OCI-LY7 (cell line): ENCODE measurements at regions not wholly inside any gene's neighbourhood (a gene's known extent, or its start where the extent isn't known, plus 50 kb on each side); places are given as distances from the start of the nearest gene placed in this dataset.

ENCODE experiments used
- BruUV-seq: library from RNA; stranded (reverse); fragments of 400-500 nt; replicated peaks from 2 replicates; lab custom pipeline; 2021; lab: Mats Ljungman, UMichigan
- CTCF ChIA-PET: fragments of 300-600 bp; sonication (Branson Sonifier 250); formaldehyde crosslinking; loops from one replicate; lab custom pipeline; 2022; ENCODE audit warnings: antibody characterized with exemption; ENCODE audit not compliant: unreplicated experiment; lab: Charles Lee
- POLR2A ChIA-PET: fragments of 300-600 bp; sonication (Branson Sonifier 250); formaldehyde crosslinking; loops from one replicate; lab custom pipeline; 2022; ENCODE audit warnings: antibody characterized with exemption; lab: Charles Lee
- DNase-seq: peaks from one replicate; pipeline ENCODE4 v3.0.0-alpha.2; 2015; ENCODE audit warnings: low spot score
- H2AFZ ChIP-seq: fragments of 200-600 bp; sonication (generic), shearing (Covaris generic); 2 replicates; pipeline ENCODE4 v1.6.1; 2014; ENCODE audit warnings: mild to moderate bottlenecking, antibody characterized with exemption, low read length, moderate library complexity
- H3K27ac ChIP-seq: fragments of 200-600 bp; sonication (generic); 2 replicates; pipeline ENCODE4 v1.5.1; 2014; ENCODE audit warnings: mixed run types, low read depth, mild to moderate bottlenecking, moderate library complexity, low read length, inconsistent platforms; ENCODE audit not compliant: poor library complexity, severe bottlenecking
- H3K36me3 ChIP-seq: fragments of 200-600 bp; sonication (generic); 2 replicates; pipeline ENCODE4 v1.6.1; 2014; ENCODE audit warnings: mild to moderate bottlenecking, antibody characterized with exemption, low read length, moderate library complexity, mixed read lengths; ENCODE audit not compliant: insufficient read depth
- H3K4me1 ChIP-seq: fragments of 200-600 bp; sonication (generic); 2 replicates; pipeline ENCODE4 v1.5.1; 2014; ENCODE audit warnings: mild to moderate bottlenecking, low read length; ENCODE audit not compliant: insufficient read depth, poor library complexity, severe bottlenecking
- H3K4me2 ChIP-seq: fragments of 200-600 bp; sonication (generic); 2 replicates; pipeline ENCODE4 v1.6.1; 2014; ENCODE audit warnings: mild to moderate bottlenecking, low read length
- H3K4me3 ChIP-seq: fragments of 200-600 bp; sonication (generic); 2 replicates; pipeline ENCODE4 v1.5.1; 2014; ENCODE audit warnings: mild to moderate bottlenecking, low read depth, low read length; ENCODE audit not compliant: poor library complexity, severe bottlenecking
- H3K79me2 ChIP-seq: fragments of 200-600 bp; sonication (generic); 2 replicates; pipeline ENCODE4 v1.6.1; 2016; ENCODE audit warnings: low read depth, mild to moderate bottlenecking, low read length, moderate library complexity, mixed read lengths; ENCODE audit not compliant: insufficient read depth
- H3K9me2 ChIP-seq: fragments of 200-600 bp; sonication (generic); 2 replicates; pipeline ENCODE4 v1.6.1; 2016; ENCODE audit warnings: mild to moderate bottlenecking, low read length, mixed read lengths; ENCODE audit not compliant: insufficient read depth
- H3K9me3 ChIP-seq: fragments of 200-600 bp; sonication (generic); 2 replicates; pipeline ENCODE4 v1.6.1; 2014; ENCODE audit warnings: mild to moderate bottlenecking, mixed run types, low read length, mixed read lengths
- H4K20me1 ChIP-seq: fragments of 200-600 bp; sonication (generic); 2 replicates; pipeline ENCODE4 v1.6.1; 2014; ENCODE audit warnings: mild to moderate bottlenecking, antibody characterized with exemption, low read length, moderate library complexity, mixed read lengths; ENCODE audit not compliant: insufficient read depth
- EZH2phosphoT487 ChIP-seq: fragments of 200-600 bp; sonication (generic); IDR thresholded peaks from 2 replicates; pipeline ENCODE4 v1.6.1; 2018; ENCODE audit warnings: low read depth, borderline replicate concordance, mild to moderate bottlenecking, mixed run types, antibody characterized with exemption, low read length, moderate library complexity, mixed read lengths
- intact Hi-C: fragments of 100-400 bp; cut with micrococcal nuclease; formaldehyde crosslinking; loops from one replicate; pipeline ENCODE4 v1.10.0; 2022; ENCODE audit not compliant: unreplicated experiment
- TF ChIP-seq, protein P1 (sequence below): fragments of 200-600 bp; sonication (generic); conservative IDR thresholded peaks from 2 replicates; pipeline ENCODE4 v1.5.1; 2014; ENCODE audit warnings: mild to moderate bottlenecking, antibody characterized with exemption, low read length, moderate library complexity, mixed read lengths

DNA sequence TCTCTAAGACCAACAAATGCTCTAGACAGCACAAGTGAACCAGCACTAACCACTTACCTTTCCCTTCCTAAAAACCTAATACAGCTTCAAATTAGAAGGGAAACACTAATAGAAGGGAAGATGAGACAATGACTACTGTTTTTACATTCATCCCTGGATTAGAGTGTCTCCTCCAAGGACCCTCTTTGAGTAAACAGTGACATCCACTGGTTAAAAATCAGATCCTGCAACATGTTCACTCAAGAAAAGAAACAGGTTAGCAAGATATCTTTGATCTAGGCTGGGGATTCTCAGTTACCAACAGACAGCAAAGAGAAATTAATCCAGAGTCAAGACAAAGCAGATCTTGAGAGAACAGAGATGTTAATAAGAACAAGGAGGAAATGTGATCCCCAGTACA, 177.7 kb upstream of the GHITM start:
- intact Hi-C loops: no loop called here
- H3K4me2 ChIP-seq: no peak overlapping the region
- H3K9me2 ChIP-seq: no peaks in the 10 kb centered on the region
- H3K36me3 ChIP-seq: no peaks in the 10 kb centered on the region
- H3K4me1 ChIP-seq: no peaks in the 10 kb centered on the region
- CTCF ChIA-PET: no interaction called here
- BruUV-seq: no TSS peak
- DNase-seq: no peak
- no peaks in the 10 kb centered on the region for H4K20me1 ChIP-seq
- H3K9me3 ChIP-seq: no peaks in the 10 kb centered on the region
- no peak for TF ChIP-seq EZH2phosphoT487
- TF ChIP-seq, protein P1, sequence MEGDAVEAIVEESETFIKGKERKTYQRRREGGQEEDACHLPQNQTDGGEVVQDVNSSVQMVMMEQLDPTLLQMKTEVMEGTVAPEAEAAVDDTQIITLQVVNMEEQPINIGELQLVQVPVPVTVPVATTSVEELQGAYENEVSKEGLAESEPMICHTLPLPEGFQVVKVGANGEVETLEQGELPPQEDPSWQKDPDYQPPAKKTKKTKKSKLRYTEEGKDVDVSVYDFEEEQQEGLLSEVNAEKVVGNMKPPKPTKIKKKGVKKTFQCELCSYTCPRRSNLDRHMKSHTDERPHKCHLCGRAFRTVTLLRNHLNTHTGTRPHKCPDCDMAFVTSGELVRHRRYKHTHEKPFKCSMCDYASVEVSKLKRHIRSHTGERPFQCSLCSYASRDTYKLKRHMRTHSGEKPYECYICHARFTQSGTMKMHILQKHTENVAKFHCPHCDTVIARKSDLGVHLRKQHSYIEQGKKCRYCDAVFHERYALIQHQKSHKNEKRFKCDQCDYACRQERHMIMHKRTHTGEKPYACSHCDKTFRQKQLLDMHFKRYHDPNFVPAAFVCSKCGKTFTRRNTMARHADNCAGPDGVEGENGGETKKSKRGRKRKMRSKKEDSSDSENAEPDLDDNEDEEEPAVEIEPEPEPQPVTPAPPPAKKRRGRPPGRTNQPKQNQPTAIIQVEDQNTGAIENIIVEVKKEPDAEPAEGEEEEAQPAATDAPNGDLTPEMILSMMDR: no peak
- no peak overlapping the region for H3K27ac ChIP-seq
- H3K4me3 ChIP-seq: no peak overlapping the region
- no peak overlapping the region for H2AFZ ChIP-seq
- POLR2A ChIA-PET: no interaction called here
- H3K79me2 ChIP-seq: no peaks in the 10 kb centered on the region

DNA sequence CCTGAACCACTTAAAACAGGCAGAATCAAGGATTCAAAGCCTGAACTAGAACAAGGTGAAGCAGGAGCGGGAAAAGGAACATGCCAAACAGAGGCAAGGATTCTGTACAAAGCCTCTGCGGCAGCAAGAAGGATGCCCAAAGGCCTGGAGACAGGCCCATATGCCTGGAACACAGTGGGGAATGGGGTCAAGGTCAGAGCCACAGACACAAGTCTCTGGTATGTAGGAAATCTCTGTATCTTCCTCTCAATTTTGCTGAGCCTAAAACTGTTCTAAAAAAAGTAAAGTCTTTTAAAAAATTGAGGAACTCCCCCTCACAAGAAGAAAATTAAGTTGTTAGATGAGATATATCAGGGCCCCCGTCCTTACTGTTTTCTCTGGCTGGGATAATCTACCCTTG, 175.9 kb upstream of the GHITM start:
- H4K20me1 ChIP-seq: no peaks in the 10 kb centered on the region
- no peak overlapping the region for H3K4me3 ChIP-seq
- no peaks in the 10 kb centered on the region for H3K9me2 ChIP-seq
- ChIA-PET POLR2A (no interaction called here), CTCF (no interaction called here)
- intact Hi-C loops: no loop called here
- H3K9me3 ChIP-seq: no peaks in the 10 kb centered on the region
- no peak overlapping the region for H3K4me2 ChIP-seq
- TF ChIP-seq EZH2phosphoT487: no peak
- TF ChIP-seq, protein P1: no peak
- BruUV-seq: no TSS peak
- DNase-seq: no peak
- no peak overlapping the region for H3K27ac ChIP-seq
- H3K79me2 ChIP-seq: no peaks in the 10 kb centered on the region
- no peaks in the 10 kb centered on the region for H3K4me1 ChIP-seq
- H3K36me3 ChIP-seq: no peaks in the 10 kb centered on the region
- H2AFZ ChIP-seq: no peak overlapping the region

DNA sequence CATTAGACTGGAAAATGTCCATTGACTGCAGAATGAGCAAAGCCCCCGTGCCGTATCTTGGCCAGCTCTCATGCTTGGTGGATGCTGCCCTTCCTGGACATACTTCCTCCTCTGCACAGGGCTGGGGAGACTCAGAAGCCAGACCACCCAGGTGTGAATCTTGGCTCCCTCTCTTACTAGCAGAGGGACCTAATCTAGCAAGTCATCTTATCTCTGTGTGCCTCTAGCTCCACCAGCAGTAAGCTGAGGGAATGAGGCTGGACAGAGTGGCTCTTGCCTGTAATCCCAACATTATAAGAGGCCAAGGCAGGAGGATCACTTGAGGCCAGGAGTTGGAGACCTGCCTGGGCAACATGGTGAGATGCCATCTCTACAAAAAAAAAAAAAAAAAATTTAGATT, 173.8 kb upstream of the GHITM start:
- CTCF ChIA-PET: no interaction called here
- intact Hi-C loops: no loop called here
- Histone ChIP-seq H4K20me1 (no peaks in the 10 kb centered on the region), H3K4me1 (no peaks in the 10 kb centered on the region), H3K36me3 (no peaks in the 10 kb centered on the region), H3K9me3 (no peaks in the 10 kb centered on the region), H3K27ac (no peak overlapping the region), H2AFZ (no peak overlapping the region), H3K9me2 (no peaks in the 10 kb centered on the region), H3K4me3 (no peak overlapping the region), H3K4me2 (no peak overlapping the region), H3K79me2 (no peaks in the 10 kb centered on the region)
- TF ChIP-seq, protein P1: no peak
- no peak for TF ChIP-seq EZH2phosphoT487
- BruUV-seq: no TSS peak
- POLR2A ChIA-PET: interaction anchor here (0.7 to 1.0 kb wide), 2 partner anchors 46 to 109 kb away, joined by 3 read pairs; no protein-coding TSS in a partner anchor
- no peak for DNase-seq
